Activated naive CD4-positive, alpha-beta T cell (primary cell): ENCODE measurements at regions not wholly inside any gene's neighbourhood (a gene's known extent, or its start where the extent isn't known, plus 50 kb on each side); places are given as distances from the start of the nearest gene placed in this dataset.

ENCODE experiments used
- DNase-seq, 4 experiments: peaks; one replicate each; lab custom pipeline; 2025; lab: John Stamatoyannopoulos, UW

DNA sequence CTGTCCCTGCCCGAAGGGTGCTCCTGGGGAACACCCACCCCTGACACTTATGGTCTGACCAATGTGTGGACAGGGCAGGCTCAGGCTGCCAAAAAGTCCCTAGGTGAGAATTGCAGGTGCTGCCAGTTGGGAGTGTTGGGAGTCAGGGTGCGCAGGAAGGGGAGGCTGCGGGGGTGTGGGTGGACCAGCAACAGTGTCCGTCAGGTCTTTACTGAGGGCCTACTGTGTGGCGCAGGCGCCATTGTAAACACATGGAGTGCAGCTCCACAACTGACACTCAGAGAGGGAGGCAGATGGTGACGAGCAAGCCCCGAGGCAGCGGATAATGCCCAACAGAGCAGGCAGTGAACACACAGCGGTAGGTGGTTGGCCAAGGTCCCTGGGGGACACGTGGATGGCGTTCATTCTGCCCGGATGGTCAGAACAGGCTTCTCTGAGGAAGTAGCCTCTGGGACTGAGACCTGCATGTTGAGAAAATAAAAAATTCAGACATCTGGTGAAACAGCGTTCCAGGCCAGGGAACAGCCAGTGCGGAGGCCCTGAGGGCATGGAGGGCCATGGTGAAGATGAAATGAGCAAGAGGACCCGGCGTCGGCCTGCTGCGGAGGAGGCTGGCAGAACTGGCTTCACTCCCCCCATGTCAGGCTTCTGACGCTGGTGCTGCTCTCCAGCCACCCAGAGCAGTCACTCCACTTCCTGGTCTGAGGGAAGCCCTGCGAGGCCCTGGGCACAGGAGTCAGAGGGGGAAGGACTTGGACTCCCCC, 136.2 kb upstream of the ZBTB40 start:
- no peak for DNase-seq

DNA sequence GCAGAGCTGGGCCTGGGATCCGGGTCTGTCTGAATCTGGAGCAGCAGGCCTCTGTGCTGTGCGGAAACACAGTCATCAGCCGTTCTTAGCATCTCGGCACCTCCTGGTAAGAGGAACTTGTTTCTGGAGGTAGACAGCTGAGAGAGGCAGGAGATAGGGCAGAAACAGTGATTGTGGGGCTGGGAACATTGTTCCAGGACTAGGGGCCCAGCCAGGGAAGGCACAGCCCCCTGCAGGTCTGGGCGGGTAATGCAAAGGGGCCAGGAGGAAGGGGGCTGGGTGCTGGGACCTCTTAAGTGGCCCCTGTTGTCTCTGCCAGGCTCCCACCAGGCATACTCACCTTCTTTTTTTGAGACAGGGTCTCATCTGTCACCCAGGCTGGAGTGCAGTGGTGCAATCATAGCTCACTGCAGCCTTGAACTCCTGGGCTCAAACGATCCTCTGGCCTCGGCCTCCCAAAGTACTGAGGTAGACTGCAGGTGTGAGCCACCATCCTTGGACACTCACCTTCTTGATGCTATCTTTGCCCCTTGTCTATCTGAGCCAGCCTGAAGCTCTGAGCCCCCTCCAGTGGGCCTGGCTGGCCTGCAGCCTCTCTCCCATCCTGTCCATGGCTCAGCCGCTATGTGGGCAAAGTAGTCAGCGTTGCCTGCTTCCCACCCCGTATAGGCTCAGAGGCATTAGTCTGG, 134.3 kb upstream of the ZBTB40 start:
- no peak for DNase-seq

DNA sequence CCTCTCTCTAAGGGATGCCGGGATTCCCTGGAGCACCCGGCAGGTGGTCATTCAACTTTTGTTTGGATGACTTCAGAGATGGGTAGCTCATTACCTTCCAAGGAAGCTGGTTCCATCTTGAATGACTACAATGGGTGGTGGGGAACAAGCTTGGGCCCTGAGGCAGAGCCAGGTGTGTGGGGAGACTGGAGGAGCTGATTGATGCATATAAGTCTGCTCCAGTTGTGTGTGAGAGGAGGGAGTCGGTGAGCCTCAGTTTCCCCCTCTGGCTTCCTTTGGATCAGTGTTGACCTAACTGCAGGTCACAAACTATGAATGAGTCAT, 133.8 kb upstream of the ZBTB40 start:
- no peak for DNase-seq

DNA sequence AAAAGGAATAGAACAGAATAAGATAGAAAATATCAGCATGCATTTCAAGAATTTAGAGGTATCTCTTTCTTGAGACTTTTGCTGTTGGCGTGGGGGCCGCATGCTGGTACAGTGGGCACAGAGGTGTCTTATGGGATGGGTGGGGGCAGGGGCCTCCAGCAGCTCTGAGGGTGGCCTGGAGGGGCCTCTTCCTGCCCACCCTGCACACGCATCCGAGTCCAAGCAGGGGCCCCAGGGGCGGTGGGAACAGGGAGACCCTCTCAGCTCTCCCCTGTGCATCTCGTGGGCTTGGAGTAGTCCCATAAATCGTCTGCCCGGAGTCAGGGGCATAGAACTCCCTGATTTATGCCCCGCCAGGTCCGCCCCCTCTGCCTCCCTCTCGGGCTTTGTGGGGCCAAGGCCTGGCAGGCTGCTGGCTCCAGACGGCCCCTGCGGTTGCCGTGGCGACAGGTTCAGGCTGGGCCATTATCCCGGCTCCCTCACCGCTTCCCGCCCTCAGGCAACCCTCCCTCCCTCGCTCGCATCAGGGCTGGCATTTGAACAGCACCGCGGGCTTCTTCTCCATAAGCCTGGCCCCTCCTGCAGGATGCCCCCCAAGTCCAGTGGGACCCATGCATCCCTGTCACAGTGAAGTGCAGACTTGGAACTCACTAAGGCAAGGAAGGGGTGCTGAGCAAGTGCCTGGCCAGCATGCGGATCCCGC, 133.2 kb upstream of the ZBTB40 start:
- no peak for DNase-seq

DNA sequence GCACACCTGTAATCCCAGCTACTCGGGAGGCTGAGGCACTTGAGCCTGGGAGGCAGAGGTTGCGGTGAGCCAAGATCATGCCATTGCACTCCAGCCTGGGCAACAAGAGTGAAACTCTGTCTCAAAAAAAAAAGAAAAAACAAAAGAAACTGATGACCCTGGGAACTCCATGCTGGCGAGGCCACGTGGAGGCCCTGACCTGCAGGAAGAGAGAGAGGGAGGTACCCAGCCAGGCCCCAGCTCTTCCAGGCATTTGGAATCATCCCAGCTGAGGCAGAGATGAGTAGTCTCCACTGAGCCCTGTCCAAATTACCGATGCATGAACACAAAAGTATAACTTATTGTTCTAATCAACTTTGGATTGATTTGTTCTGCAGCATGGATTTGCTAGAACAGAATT, 132.0 kb upstream of the ZBTB40 start:
- no peak for DNase-seq

DNA sequence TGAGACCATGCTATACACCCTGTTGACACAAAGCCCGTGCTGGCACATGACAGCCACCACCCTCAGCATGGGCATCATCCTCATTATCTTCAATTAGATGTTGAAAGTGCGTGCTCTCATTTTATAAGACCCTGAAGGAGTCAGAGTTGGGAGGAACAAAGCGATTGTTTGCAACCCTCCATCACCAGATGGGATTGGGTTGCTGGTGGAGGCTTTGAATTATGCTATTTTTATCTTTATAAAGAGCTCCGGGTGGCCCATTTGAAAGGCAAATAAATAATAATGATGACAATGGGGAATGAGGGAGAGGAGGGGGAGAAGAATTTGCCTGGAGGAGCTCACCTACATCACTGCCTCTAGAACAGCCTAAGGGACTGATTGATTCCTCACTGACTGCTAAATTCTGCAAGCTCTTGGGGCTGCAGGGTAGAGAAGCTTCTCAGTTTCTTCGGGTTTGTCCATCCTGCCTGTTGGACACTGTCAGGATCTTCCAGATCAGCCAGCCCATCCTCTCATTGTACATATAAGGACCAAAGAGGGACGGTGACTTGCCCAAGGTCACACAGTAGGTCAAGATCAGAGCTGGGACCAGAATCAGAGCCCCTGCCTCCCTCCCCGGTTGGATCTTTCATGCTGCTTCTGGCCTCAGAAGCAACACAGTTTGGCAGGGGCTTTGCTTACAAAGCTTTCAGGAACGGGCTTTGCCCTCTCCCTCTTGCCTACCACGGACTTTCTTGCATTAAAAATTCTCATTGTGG, 130.9 kb upstream of the ZBTB40 start:
- DNase-seq, result no peak

DNA sequence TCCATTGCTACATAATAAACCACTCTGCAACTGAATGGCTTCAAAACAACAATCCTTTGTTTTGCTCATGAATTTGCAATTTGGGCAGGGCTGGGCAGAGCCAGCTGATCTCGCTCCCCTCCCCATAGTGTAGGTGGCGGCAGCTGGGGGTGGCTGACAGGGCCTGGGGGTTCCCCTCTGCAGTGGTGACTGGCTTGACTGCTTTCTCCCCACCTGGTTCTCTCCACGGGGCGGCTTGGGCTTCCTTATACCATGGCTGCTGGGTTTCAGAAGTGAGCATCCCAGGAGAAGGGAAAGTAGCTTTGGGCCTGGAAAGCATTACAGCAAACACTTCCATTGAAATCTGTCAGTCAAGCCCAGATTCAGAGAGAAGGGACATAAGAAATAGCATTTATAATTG, 129.7 kb upstream of the ZBTB40 start:
- no peak for DNase-seq

DNA sequence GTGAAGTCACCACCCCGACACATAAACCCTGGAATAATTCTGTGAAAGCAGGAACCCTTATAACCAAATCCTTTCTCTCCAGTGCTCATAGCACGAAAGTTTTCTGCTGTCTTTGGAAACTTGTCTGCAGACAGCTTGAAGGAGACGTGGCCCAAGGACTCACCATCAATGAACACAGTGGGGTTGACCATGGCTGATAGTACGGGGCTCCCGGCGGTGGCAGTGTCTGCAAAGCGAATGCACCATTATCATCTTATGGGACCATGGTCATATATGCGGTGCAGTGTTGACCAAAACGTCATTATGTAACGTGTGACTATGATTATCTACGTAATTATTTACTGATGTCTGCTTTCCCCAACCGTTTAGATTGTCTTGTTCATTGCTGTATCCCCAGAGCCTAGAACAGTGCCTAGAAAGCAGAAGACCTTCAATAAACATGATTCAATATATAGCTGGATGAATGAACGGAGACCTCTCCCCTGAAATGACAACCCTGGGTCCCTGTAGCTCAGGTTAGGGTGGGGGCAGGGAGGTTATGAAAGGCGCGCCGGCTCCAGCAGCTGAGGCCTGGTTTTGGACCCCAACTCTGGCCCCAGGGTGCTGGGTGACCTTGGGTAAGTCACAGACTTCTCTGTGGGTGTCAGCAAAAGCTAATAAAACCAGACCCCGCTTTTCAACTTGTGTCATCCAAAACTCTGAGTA, 128.4 kb upstream of the ZBTB40 start:
- no peak for DNase-seq

DNA sequence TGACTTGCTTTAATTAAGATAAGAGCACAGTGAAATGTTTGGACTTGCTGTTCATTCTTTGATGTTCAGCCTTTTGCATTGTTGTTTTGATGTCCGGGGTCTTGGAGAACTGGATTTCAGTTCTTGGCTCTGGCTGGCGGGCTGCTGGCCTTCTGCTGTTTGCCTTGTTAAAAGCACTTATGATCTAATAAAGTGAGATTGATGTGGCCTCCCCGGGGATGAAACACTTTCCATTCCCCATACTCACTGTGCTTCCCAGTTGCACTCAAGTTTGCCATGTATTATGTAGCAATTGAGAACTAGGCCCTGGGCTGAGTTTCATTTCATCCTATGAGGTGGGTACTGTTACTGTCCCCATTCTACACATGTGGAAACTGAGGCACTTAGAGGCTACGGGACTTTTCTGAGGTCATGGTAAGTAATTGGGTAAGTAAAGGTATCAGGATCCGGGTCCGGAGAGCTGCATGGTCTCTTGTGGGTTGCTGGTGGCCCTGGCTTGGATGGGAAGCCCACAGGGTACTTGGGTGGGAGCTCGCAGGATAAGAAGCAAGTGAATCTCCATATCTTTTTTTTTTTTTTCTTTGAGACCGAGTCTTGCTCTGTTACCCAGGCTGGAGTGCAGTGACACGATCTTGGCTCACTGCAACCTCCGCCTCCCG, 127.7 kb upstream of the ZBTB40 start:
- no peak for DNase-seq

DNA sequence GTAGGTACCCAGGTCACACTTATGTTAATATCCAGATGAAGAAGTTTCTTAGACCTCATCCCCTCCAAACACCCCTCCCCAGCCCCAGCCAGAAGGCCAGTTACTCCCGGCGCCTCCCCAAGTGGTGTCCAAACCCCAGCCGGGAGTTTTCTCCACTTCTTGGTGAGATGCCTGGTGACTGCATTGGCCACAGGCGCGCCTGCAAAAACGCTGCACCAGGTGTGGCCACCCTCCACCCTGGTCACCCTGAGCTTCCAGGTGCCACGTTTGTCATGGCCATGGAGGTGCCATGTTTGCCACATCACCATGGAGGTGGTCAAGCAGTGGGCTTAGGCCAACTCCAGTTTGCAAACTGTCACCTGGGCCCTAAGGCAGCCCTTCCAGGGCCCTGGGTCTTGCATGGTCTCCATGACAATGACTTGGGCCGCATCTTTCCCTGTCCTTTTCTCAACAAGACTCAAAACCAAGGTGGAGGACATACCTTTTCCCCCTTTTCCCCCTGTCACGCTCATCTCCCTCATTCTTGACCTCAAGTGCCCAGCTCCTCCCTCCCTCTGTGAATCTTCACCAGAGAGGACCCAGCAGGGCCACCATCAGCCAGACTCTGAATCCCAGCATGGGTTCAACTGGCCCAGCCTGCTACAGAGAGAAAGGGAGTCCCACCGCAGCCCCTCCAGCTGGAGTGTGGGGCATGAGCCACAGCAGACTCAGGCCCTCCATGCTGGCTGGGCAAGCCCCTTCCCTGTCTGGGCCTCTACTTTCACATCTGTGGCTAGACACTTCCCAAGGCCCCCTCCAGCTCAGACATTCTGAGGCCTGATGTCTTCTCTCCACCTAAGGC, 125.9 kb upstream of the ZBTB40 start:
- no peak for DNase-seq

DNA sequence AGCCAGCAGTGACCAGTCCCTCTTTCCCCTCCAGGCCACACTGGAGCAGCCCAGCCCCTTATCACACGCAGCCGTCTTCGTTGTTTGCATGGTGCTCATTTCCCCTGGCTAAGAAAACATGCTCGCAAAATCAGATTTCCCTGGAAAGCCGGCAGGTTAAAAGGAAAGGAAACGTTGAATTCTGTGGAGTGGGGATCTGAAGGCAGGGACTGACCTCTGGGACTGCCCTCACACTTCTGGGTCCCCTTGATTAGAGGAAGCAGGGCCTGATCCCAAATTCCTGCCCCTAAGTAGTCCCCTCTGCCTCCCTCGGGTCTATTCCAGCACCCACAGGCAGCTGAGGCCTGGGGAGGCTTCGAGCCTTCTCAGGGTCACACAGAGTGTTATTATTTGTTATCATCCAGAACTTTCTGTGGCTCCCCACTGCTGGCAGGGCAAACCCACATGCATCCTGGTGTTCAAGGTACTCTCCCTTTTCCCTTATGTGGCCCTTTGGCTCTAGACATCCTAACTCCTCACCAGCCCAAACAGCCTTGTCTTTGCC, 125.2 kb upstream of the ZBTB40 start:
- DNase-seq, result no peak

DNA sequence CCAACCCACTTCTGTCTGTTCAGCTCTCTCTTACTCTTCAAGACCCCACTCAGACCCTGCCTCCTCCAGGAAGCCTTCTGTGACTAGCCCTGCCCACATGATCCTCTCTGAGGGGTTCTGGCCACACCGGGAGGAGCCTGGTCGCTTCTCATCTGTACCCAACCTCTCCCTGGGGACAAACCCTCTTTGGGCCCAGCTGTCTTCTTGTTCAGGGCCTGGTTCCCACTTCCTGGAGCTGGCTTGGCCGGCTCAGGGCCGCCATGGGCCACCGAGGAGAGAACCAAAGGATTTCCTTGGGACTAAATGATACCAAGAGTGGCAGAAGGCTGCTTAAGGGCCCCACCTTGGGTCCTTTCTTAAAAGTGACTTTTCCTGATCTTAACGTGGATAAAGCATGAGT, 124.7 kb upstream of the ZBTB40 start:
- no peak for DNase-seq

DNA sequence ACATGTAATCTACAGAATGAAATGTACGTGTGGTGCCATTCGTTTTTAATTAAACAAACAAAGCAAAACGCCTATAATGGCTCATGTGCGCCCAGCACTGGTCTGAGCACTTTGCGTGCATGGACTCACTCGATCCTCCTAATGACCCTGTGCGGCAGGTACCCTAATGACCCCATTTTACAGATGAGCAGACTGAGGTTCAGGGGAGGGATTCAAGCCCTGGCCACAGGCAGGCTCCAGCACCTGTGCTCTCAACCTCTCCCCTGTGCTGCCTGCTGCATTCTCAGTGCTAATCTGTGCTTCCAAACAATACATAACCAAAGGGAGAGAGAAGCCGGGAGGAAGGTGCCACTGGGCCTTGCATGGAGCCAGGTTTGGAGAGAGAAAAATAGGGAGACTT, 124.2 kb upstream of the ZBTB40 start:
- DNase-seq, result no peak

DNA sequence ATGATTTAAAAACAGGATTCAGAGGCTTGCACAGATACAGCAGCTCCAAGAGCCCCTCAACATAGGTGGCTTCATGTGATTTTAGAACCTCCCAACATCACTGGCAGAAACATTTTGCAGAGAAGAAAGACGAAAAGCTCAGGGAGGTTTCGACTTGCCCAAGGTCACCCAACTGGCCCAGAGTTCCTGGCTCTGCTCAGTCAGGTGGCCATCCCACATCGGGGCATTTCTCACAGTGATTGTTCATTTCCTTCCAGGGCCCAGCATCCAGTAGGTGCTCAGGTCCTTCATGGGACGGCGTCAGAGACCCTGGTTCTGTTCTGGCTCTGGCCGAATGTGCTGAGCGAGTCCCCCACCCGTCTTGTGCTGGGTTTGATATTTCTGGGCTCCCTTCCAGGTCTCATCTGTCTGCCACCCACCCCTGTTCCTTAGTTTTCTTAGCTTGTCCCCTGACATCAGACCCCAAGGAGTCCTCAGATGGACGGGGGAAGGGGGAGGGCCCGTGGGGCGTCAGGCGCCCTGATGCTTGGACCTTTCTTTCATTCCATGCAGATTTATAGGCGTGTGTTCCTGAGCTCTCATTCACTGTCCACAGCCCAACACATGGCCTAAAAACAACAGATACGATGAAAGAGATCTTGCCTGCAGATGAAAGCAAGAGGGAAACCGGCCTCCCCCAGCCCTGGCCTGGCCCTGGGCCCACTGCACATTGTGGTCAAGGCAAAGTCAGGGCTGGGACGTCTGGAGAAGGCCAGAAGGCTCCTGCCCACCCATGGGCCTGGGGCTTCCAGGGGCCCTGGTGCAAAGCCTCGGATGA, 123.1 kb upstream of the ZBTB40 start:
- no peak for DNase-seq

DNA sequence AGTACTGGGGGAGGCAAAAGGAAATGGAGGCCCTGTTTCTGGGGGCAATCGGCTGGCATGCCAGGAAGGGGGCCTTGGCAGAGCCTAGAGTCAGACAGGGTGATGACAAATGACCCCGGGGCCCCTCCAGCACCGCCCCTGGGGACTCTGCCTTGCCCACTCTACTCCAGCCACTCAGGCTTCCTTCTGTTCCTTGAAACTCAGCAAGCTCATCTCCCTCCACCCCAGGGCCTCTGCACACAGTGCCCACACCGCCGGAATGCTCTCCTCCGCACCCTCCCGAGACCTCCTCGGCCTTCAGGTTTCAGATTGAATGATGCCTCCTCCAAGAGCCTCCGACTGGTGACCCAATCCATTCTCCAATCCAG, 122.5 kb upstream of the ZBTB40 start:
- no peak for DNase-seq

DNA sequence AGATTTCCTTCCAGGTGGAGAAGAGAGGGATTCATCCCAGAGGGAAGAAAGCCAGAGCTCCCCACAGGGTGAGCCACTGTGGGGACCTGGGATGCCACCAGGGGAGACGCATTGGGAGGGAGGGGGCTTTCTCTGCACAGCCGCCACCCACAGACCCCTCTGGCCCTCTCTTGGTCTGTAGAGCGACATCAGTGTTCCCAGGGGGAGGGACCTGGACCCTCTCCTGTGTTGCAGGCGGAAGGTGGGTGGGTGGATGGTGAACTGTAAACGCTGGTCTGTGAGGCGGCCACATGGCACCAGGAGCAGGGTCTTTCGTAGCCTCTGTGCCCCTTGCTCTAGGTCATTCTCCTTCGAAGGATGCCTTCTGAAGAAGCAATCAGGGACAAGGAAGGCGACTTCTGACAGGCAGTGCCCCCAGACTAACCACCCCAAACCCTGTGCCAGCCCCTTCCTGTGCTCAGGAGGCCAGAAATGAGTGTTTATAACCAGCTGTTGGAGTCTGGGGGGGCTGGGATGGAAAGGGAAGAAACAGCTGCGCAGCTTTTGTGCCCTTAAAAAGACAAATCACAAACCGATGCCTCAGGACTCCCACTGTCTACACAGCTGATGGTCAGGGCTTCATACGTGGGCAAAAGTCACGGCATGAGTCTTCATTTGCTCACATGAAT, 121.4 kb upstream of the ZBTB40 start:
- DNase-seq, result no peak

DNA sequence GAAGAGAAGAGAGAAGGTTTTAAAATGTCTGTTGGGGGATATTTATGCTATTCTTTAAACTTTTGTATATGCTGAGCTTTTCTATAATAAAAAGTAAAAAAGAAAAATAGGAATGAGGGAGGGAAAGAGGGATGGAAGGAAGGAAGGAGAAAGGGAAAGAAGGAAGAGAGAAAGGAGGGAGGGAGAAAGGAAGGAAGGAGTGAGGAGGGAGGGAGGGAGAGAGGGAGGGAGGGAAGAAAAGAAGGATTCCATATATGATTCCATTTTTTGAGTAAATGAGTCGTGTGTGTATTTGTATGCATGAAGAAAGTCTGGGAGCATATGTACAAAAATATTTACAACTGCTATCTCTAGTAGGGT, 120.9 kb upstream of the ZBTB40 start:
- no peak for DNase-seq

DNA sequence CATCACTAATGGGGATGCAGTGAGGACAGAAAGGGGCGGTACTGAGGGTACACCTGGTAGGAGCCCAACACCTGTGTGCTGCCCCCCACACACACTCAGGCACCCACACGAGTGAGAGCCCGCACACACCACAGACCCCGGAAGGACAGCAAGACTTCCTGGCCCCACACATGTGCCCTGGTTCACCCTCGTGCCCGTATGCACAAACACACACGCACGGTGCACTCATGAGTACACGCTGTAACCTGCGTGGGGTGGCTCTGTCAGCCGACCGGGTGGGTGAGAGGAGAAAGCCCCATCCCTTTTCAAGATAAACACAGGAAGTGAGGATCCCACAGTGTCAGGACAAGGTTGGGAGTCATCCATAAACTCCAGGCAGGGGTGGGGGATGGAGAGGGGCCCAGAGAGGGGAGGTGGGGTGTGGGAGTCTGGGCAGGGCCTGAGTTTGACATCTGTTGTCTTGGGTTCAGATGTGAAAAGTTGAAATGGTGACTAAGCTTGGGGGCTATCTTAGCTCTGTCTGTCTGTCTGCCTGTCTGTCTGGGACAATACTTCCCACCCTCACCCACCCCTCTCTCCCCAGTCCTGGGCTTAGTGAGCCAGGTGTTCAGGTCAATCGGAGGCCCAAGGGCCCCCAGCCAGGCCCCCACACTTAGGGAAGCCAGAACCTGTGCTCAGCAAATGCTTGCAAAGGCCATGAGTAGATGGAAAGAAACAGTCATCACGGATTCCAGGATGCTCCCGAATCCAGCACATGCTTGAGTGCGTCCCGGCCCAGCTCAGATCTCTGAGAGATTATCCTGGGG, 119.8 kb upstream of the ZBTB40 start:
- no peak for DNase-seq
